ENCODE measurements at regions not wholly inside any gene's neighbourhood (a gene's known extent, or its start where the extent isn't known, plus 50 kb on each side); places are given as distances from the start of the nearest gene placed in this dataset.
A peak's percentile ranks its signal among the peaks of the same experiment; 100 is the strongest.

DNA sequence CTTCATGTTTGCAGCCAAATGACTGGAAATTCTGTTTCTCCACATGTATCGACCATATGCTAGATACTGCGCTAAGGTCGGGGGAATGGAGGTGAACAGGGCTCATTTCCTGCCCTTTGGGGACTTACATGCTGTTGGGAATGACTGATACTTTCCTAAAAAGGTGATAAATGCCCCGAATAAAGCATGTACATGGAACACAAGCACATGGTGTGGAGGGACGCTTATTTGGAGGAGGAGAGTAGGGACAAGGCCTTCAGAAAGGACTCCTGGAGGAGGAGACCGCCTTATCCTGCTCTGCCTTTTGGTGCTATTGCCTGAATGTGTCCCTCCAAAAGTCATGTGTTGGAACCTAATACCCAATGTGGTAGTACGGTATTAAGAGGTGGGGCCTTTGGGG lies 344.5 kb downstream of the PRL start:
- no peak overlapping the region for H3K27ac ChIP-seq (ENCODE audit: low read length, poor library complexity, severe bottlenecking)
- peak overlapping the region; percentile 4 for H4K8ac ChIP-seq (ENCODE audit: low read length)
- no peak overlapping the region for H3K9ac ChIP-seq (ENCODE audit: low read length)
- H4K91ac ChIP-seq (ENCODE audit: low read length) = no peak overlapping the region
- H3K4ac ChIP-seq (ENCODE audit: low read depth in 1 of 2, low read length in 2 of 2) = peak overlapping the region; percentile 33 to 64
- H2BK12ac ChIP-seq (ENCODE audit: low read length in 2 of 2) = peak overlapping the region; percentile 34 to 51
- H3K18ac ChIP-seq (ENCODE audit: low read depth in 1 of 2, low read length in 2 of 2) = peak overlapping the region in 1 of 2 experiments; percentile 46
- peak overlapping the region; percentile 63 for H2AK5ac ChIP-seq (ENCODE audit: low read length, severe bottlenecking)
- no peak overlapping the region for H3K14ac ChIP-seq (ENCODE audit: low read length in 2 of 2)
- H3K4me1 ChIP-seq (ENCODE audit: control insufficient read depth, insufficient read depth, low read depth, low read length) = peaks cover 18% of the 10 kb centered on the region
- H2BK5ac ChIP-seq (ENCODE audit: low read depth, low read length, poor library complexity, severe bottlenecking) = no peak overlapping the region
- H3K27me3 ChIP-seq (ENCODE audit: control insufficient read depth in 1 of 2, insufficient read depth in 1 of 2, low read length in 2 of 2) = no peaks in the 10 kb centered on the region
- 97% methylated on average over 7 of the region's 7 CpGs for WGBS
- H3K9me3 ChIP-seq (ENCODE audit: control insufficient read depth, low read length) = no peaks in the 10 kb centered on the region
- no peak overlapping the region for H3K23ac ChIP-seq (ENCODE audit: low read length in 2 of 2)
- no peak overlapping the region for H3K4me2 ChIP-seq (ENCODE audit: low read length, poor library complexity, severe bottlenecking)
- H2BK120ac ChIP-seq (ENCODE audit: low read depth, low read length) = no peak overlapping the region
- no peak overlapping the region for H2AFZ ChIP-seq (ENCODE audit: low read depth, low read length)
- H2BK15ac ChIP-seq (ENCODE audit: low read depth, poor library complexity, severe bottlenecking) = no peak overlapping the region
- DNase-seq = no peak
- peaks cover 2% of the 10 kb centered on the region for H3K79me1 ChIP-seq (replicated peaks; ENCODE audit: low read length, poor library complexity, severe bottlenecking)
- no peaks in the 10 kb centered on the region for H3K36me3 ChIP-seq (ENCODE audit: control insufficient read depth in 1 of 2, insufficient read depth in 2 of 2, low read depth in 1 of 2, low read length in 2 of 2)
- H3K4me3 ChIP-seq (ENCODE audit: insufficient read depth in 1 of 2, low read depth in 1 of 2, low read length in 2 of 2) = no peak overlapping the region

DNA sequence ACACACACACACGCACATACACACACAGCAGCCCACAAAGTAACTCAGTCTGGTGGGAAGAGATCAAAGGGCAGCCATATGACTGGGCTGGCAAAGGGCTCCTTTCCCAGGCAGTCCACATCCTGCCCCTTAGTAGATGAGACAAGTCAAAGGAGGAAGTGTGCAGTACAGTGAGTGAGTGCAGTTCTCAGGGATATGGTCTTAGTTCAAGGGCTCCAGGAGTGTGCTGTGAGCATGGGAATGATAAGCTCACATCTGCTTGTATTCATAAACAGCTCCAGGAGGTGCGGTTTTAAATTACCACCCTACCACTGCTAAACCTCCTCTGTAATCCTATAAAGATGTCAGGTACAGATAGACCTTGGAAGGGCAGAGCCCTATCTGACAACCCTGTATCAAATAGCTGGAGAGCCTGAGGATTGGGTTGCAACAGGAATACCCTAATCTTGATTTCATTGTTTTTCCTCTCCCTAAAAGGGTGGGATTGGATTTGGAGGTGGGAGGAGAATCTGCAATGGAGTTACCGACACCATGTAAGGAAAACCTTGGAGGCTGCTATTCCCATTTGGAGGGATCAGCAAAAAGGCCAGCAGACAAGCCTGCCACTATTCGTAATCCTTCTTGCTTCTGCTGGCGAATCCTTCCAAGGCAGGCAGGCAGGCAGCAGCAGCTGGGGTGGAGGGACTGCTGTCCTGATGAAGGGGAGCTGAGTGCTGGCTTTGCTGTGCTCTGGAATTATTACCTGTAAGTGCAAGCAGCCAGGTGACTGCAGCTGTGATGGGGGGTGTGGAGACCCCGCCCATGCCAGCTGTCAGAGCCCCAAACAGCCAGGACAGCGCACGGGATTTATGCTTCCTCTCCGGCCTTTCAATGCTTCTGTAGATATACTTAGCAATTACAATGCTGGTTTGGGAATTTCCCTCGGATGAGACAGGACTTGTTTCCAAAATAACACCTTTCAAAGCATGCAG lies 342.7 kb downstream of the PRL start:
- H2BK5ac ChIP-seq (ENCODE audit: low read depth, low read length, poor library complexity, severe bottlenecking) = no peak overlapping the region
- H3K4me2 ChIP-seq (ENCODE audit: low read length, poor library complexity, severe bottlenecking) = no peak overlapping the region
- H3K9ac ChIP-seq (ENCODE audit: low read length) = no peak overlapping the region
- H4K8ac ChIP-seq (ENCODE audit: low read length) = peak overlapping the region; percentile 27
- H4K91ac ChIP-seq (ENCODE audit: low read length) = no peak overlapping the region
- no peak overlapping the region for H2BK15ac ChIP-seq (ENCODE audit: low read depth, poor library complexity, severe bottlenecking)
- no peak overlapping the region for H2AFZ ChIP-seq (ENCODE audit: low read depth, low read length)
- no peak overlapping the region for H2AK5ac ChIP-seq (ENCODE audit: low read length, severe bottlenecking)
- no peak overlapping the region for H2BK120ac ChIP-seq (ENCODE audit: low read depth, low read length)
- peak overlapping the region; percentile 54 to 77 for H3K18ac ChIP-seq (ENCODE audit: low read depth in 1 of 2, low read length in 2 of 2)
- H3K14ac ChIP-seq (ENCODE audit: low read length in 2 of 2) = peak overlapping the region in 1 of 2 experiments; percentile 44
- H3K79me1 ChIP-seq (replicated peaks; ENCODE audit: low read length, poor library complexity, severe bottlenecking) = peaks cover 2% of the 10 kb centered on the region
- no peak overlapping the region for H3K4me3 ChIP-seq (ENCODE audit: insufficient read depth in 1 of 2, low read depth in 1 of 2, low read length in 2 of 2)
- H3K9me3 ChIP-seq (ENCODE audit: control insufficient read depth, low read length) = no peaks in the 10 kb centered on the region
- peaks cover 15% of the 10 kb centered on the region for H3K4me1 ChIP-seq (ENCODE audit: control insufficient read depth, insufficient read depth, low read depth, low read length)
- H2BK12ac ChIP-seq (ENCODE audit: low read length in 2 of 2) = peak overlapping the region; percentile 80 to 89
- H3K27me3 ChIP-seq (ENCODE audit: control insufficient read depth in 1 of 2, insufficient read depth in 1 of 2, low read length in 2 of 2) = no peaks in the 10 kb centered on the region
- peak; percentile 77 for DNase-seq
- H3K23ac ChIP-seq (ENCODE audit: low read length in 2 of 2) = no peak overlapping the region
- no peaks in the 10 kb centered on the region for H3K36me3 ChIP-seq (ENCODE audit: control insufficient read depth in 1 of 2, insufficient read depth in 2 of 2, low read depth in 1 of 2, low read length in 2 of 2)
- peak overlapping the region in 1 of 2 experiments; percentile 43 for H3K4ac ChIP-seq (ENCODE audit: low read depth in 1 of 2, low read length in 2 of 2)
- WGBS = 66% methylated on average over 4 of the region's 10 CpGs
- H3K27ac ChIP-seq (ENCODE audit: low read length, poor library complexity, severe bottlenecking) = no peak overlapping the region

DNA sequence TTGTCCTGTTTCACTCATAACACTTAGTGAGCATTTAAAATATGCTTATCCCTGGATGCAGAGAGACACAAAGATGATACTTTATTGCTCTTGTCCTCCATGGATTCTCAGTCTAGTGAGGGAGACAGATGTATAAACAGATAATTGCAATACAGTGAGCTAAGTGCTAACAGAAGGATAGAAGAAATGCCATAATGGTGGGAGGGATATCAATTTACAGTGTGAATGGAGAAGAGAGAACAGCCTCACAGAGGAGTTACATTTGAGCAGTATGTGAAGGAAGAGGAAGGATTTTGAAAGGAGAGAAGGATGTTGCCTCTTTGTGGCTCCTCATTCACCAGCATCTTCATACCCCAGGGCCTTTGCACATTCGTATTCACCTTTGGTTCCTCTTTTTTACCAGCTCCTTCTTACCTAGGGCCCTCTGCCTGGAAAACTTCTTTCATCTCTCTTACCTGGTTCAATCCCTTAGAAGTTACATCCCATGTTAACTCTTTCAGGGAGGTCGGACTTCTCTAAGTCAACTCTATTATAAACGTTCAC lies 341.7 kb downstream of the PRL start:
- no peak for DNase-seq
- no peak overlapping the region for H3K4ac ChIP-seq (ENCODE audit: low read depth in 1 of 2, low read length in 2 of 2)
- no peak overlapping the region for H3K23ac ChIP-seq (ENCODE audit: low read length in 2 of 2)
- H2BK120ac ChIP-seq (ENCODE audit: low read depth, low read length) = no peak overlapping the region
- no peak overlapping the region for H2AFZ ChIP-seq (ENCODE audit: low read depth, low read length)
- H4K91ac ChIP-seq (ENCODE audit: low read length) = no peak overlapping the region
- no peak overlapping the region for H2BK5ac ChIP-seq (ENCODE audit: low read depth, low read length, poor library complexity, severe bottlenecking)
- H3K18ac ChIP-seq (ENCODE audit: low read depth in 1 of 2, low read length in 2 of 2) = no peak overlapping the region
- H2BK12ac ChIP-seq (ENCODE audit: low read length in 2 of 2) = no peak overlapping the region
- H4K8ac ChIP-seq (ENCODE audit: low read length) = no peak overlapping the region
- H3K27ac ChIP-seq (ENCODE audit: low read length, poor library complexity, severe bottlenecking) = no peak overlapping the region
- no peak overlapping the region for H3K4me2 ChIP-seq (ENCODE audit: low read length, poor library complexity, severe bottlenecking)
- no peaks in the 10 kb centered on the region for H3K9me3 ChIP-seq (ENCODE audit: control insufficient read depth, low read length)
- H3K14ac ChIP-seq (ENCODE audit: low read length in 2 of 2) = no peak overlapping the region
- no peaks in the 10 kb centered on the region for H3K27me3 ChIP-seq (ENCODE audit: control insufficient read depth in 1 of 2, insufficient read depth in 1 of 2, low read length in 2 of 2)
- no peak overlapping the region for H3K9ac ChIP-seq (ENCODE audit: low read length)
- no peak overlapping the region for H3K4me3 ChIP-seq (ENCODE audit: insufficient read depth in 1 of 2, low read depth in 1 of 2, low read length in 2 of 2)
- WGBS = 95% methylated on average over 3 of the region's 3 CpGs
- peaks cover 2% of the 10 kb centered on the region for H3K79me1 ChIP-seq (replicated peaks; ENCODE audit: low read length, poor library complexity, severe bottlenecking)
- H3K4me1 ChIP-seq (ENCODE audit: control insufficient read depth, insufficient read depth, low read depth, low read length) = peaks cover 13% of the 10 kb centered on the region
- H3K36me3 ChIP-seq (ENCODE audit: control insufficient read depth in 1 of 2, insufficient read depth in 2 of 2, low read depth in 1 of 2, low read length in 2 of 2) = no peaks in the 10 kb centered on the region
- H2BK15ac ChIP-seq (ENCODE audit: low read depth, poor library complexity, severe bottlenecking) = no peak overlapping the region
- H2AK5ac ChIP-seq (ENCODE audit: low read length, severe bottlenecking) = no peak overlapping the region

DNA sequence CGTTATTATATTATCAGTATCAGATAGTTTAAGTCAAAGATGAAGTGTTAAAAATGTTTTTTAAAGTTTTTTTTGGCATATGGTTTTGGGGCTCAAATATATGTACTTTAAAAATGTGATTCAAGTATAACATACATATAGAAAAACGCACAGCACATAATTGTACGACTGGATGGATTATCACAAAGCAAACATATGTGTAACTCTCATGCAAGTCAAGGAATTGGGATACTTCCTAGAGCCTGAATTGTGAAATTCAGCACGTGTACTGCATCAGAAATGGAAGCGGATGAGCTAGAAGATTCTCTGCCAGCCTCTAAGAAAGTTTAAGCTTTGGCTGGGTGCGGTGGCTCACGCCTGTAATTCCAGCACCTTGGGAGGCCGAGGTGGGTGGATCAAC lies 340.9 kb downstream of the PRL start:
- H3K14ac ChIP-seq (ENCODE audit: low read length in 2 of 2) = no peak overlapping the region
- H3K9ac ChIP-seq (ENCODE audit: low read length) = no peak overlapping the region
- over 99% methylated on average over 7 of the region's 8 CpGs for WGBS
- H3K27ac ChIP-seq (ENCODE audit: low read length, poor library complexity, severe bottlenecking) = no peak overlapping the region
- H3K4me2 ChIP-seq (ENCODE audit: low read length, poor library complexity, severe bottlenecking) = no peak overlapping the region
- H3K27me3 ChIP-seq (ENCODE audit: control insufficient read depth in 1 of 2, insufficient read depth in 1 of 2, low read length in 2 of 2) = no peaks in the 10 kb centered on the region
- H3K79me1 ChIP-seq (replicated peaks; ENCODE audit: low read length, poor library complexity, severe bottlenecking) = peaks cover 2% of the 10 kb centered on the region
- H2BK15ac ChIP-seq (ENCODE audit: low read depth, poor library complexity, severe bottlenecking) = no peak overlapping the region
- H3K9me3 ChIP-seq (ENCODE audit: control insufficient read depth, low read length) = no peaks in the 10 kb centered on the region
- no peak overlapping the region for H2BK120ac ChIP-seq (ENCODE audit: low read depth, low read length)
- H4K91ac ChIP-seq (ENCODE audit: low read length) = no peak overlapping the region
- peaks cover 13% of the 10 kb centered on the region for H3K4me1 ChIP-seq (ENCODE audit: control insufficient read depth, insufficient read depth, low read depth, low read length)
- H2AFZ ChIP-seq (ENCODE audit: low read depth, low read length) = no peak overlapping the region
- no peak overlapping the region for H4K8ac ChIP-seq (ENCODE audit: low read length)
- H3K4ac ChIP-seq (ENCODE audit: low read depth in 1 of 2, low read length in 2 of 2) = no peak overlapping the region
- no peaks in the 10 kb centered on the region for H3K36me3 ChIP-seq (ENCODE audit: control insufficient read depth in 1 of 2, insufficient read depth in 2 of 2, low read depth in 1 of 2, low read length in 2 of 2)
- no peak overlapping the region for H2BK5ac ChIP-seq (ENCODE audit: low read depth, low read length, poor library complexity, severe bottlenecking)
- no peak overlapping the region for H2AK5ac ChIP-seq (ENCODE audit: low read length, severe bottlenecking)
- H3K18ac ChIP-seq (ENCODE audit: low read depth in 1 of 2, low read length in 2 of 2) = no peak overlapping the region
- no peak for DNase-seq
- H3K4me3 ChIP-seq (ENCODE audit: insufficient read depth in 1 of 2, low read depth in 1 of 2, low read length in 2 of 2) = no peak overlapping the region
- H2BK12ac ChIP-seq (ENCODE audit: low read length in 2 of 2) = no peak overlapping the region
- H3K23ac ChIP-seq (ENCODE audit: low read length in 2 of 2) = no peak overlapping the region

Measured in mesenchymal stem cell (in vitro differentiated cells and primary cell).